ENCODE measurements at regions not wholly inside any gene's neighbourhood (a gene's known extent, or its start where the extent isn't known, plus 50 kb on each side); places are given as distances from the start of the nearest gene placed in this dataset.

DNA sequence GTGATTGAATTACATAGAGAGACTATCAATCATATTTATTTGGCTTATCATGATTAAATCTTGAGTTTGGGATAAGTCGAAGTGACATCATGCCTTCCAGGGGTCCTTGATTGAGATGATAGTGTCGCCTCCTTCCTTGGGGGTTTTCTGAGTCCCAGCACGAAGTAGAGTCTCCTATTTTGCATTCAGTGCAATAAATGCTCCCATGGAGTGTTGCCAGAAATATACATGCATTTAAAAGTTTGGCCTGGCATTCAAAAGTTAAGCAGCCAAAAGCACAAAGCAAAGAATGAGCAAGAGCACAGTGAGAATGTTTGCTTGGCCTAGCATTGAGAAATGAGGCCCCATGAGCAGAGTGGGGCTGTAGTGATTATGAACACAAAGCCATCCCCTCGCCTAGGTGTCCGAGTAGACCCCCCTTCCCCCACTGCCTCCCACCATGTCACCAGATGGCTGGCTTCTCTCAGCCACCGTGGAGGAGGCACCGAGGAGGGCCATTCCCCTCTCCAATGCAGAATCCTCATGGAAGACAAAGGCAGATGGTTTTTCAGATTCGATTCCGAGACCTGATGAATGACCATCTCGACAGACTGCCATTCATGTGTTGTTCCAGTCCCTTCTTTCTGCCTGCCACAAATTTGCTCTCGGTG is 58.8 kb upstream of the UBL3 start (continued):
- TF ChIP-seq KLF7 (tag by site-specific recombination; IDR thresholded peaks at IDR 0.05; ENCODE audit: borderline replicate concordance) (no peak), ZBTB20 (tag by site-specific recombination; IDR thresholded peaks at IDR 0.05) (no peak), ZNF510 (tag by site-specific recombination; IDR thresholded peaks at IDR 0.05; ENCODE audit: insufficient replicate concordance) (no peak), ZNF747 (tag by site-specific recombination; IDR thresholded peaks at IDR 0.05) (no peak), ZBTB21 (tag by site-specific recombination; IDR thresholded peaks at IDR 0.05) (peak; percentile 63), ZNF354C (tag by site-specific recombination; IDR thresholded peaks at IDR 0.05; ENCODE audit: borderline replicate concordance, low read depth) (no peak), ZNF654 (tag by site-specific recombination; IDR thresholded peaks at IDR 0.05; ENCODE audit: low read depth) (no peak), ZNF629 (tag by site-specific recombination; IDR thresholded peaks at IDR 0.05) (peak; percentile 85), ZNF157 (tag by site-specific recombination; IDR thresholded peaks at IDR 0.05) (no peak), ZNF571 (tag by site-specific recombination; IDR thresholded peaks at IDR 0.05) (no peak), ZBTB48 (tag by site-specific recombination; IDR thresholded peaks at IDR 0.05) (no peak), GLIS2 (tag by site-specific recombination; IDR thresholded peaks at IDR 0.05) (no peak), ZNF37A (tag by site-specific recombination; IDR thresholded peaks at IDR 0.05) (no peak)
- TF ChIP-seq, protein P1, sequence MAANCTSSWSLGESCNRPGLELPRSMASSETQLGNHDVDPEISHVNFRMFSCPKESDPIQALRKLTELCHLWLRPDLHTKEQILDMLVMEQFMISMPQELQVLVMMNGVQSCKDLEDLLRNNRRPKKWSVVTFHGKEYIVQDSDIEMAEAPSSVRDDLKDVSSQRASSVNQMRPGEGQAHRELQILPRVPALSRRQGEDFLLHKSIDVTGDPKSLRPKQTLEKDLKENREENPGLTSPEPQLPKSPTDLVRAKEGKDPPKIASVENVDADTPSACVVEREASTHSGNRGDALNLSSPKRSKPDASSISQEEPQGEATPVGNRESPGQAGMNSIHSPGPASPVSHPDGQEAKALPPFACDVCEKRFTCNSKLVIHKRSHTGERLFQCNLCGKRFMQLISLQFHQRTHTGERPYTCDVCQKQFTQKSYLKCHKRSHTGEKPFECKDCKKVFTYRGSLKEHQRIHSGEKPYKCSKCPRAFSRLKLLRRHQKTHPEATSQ (tag by site-specific recombination; IDR thresholded peaks at IDR 0.05), result no peak
- TF ChIP-seq, protein P2, sequence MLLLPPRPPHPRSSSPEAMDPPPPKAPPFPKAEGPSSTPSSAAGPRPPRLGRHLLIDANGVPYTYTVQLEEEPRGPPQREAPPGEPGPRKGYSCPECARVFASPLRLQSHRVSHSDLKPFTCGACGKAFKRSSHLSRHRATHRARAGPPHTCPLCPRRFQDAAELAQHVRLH (tag by site-specific recombination; IDR thresholded peaks at IDR 0.05), result no peak
- TF ChIP-seq, protein P3, sequence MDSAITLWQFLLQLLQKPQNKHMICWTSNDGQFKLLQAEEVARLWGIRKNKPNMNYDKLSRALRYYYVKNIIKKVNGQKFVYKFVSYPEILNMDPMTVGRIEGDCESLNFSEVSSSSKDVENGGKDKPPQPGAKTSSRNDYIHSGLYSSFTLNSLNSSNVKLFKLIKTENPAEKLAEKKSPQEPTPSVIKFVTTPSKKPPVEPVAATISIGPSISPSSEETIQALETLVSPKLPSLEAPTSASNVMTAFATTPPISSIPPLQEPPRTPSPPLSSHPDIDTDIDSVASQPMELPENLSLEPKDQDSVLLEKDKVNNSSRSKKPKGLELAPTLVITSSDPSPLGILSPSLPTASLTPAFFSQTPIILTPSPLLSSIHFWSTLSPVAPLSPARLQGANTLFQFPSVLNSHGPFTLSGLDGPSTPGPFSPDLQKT (IDR thresholded peaks at IDR 0.05; ENCODE audit: borderline replicate concordance, low read depth, low read length), result no peak
- TF ChIP-seq, protein P4, sequence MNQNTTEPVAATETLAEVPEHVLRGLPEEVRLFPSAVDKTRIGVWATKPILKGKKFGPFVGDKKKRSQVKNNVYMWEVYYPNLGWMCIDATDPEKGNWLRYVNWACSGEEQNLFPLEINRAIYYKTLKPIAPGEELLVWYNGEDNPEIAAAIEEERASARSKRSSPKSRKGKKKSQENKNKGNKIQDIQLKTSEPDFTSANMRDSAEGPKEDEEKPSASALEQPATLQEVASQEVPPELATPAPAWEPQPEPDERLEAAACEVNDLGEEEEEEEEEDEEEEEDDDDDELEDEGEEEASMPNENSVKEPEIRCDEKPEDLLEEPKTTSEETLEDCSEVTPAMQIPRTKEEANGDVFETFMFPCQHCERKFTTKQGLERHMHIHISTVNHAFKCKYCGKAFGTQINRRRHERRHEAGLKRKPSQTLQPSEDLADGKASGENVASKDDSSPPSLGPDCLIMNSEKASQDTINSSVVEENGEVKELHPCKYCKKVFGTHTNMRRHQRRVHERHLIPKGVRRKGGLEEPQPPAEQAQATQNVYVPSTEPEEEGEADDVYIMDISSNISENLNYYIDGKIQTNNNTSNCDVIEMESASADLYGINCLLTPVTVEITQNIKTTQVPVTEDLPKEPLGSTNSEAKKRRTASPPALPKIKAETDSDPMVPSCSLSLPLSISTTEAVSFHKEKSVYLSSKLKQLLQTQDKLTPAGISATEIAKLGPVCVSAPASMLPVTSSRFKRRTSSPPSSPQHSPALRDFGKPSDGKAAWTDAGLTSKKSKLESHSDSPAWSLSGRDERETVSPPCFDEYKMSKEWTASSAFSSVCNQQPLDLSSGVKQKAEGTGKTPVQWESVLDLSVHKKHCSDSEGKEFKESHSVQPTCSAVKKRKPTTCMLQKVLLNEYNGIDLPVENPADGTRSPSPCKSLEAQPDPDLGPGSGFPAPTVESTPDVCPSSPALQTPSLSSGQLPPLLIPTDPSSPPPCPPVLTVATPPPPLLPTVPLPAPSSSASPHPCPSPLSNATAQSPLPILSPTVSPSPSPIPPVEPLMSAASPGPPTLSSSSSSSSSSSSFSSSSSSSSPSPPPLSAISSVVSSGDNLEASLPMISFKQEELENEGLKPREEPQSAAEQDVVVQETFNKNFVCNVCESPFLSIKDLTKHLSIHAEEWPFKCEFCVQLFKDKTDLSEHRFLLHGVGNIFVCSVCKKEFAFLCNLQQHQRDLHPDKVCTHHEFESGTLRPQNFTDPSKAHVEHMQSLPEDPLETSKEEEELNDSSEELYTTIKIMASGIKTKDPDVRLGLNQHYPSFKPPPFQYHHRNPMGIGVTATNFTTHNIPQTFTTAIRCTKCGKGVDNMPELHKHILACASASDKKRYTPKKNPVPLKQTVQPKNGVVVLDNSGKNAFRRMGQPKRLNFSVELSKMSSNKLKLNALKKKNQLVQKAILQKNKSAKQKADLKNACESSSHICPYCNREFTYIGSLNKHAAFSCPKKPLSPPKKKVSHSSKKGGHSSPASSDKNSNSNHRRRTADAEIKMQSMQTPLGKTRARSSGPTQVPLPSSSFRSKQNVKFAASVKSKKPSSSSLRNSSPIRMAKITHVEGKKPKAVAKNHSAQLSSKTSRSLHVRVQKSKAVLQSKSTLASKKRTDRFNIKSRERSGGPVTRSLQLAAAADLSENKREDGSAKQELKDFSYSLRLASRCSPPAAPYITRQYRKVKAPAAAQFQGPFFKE (tag by site-specific recombination; IDR thresholded peaks at IDR 0.05; ENCODE audit: borderline replicate concordance), result no peak
- TF ChIP-seq, protein P5, sequence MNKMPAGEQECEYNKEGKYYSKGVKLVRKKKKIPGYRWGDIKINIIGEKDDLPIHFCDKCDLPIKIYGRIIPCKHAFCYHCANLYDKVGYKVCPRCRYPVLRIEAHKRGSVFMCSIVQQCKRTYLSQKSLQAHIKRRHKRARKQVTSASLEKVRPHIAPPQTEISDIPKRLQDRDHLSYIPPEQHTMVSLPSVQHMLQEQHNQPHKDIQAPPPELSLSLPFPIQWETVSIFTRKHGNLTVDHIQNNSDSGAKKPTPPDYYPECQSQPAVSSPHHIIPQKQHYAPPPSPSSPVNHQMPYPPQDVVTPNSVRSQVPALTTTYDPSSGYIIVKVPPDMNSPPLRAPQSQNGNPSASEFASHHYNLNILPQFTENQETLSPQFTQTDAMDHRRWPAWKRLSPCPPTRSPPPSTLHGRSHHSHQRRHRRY (tag by site-specific recombination; IDR thresholded peaks at IDR 0.05), result no peak
- TF ChIP-seq, protein P6, sequence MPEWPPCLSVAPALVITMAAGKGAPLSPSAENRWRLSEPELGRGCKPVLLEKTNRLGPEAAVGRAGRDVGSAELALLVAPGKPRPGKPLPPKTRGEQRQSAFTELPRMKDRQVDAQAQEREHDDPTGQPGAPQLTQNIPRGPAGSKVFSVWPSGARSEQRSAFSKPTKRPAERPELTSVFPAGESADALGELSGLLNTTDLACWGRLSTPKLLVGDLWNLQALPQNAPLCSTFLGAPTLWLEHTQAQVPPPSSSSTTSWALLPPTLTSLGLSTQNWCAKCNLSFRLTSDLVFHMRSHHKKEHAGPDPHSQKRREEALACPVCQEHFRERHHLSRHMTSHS (tag by site-specific recombination; IDR thresholded peaks at IDR 0.05), result no peak
